GM23338 (cell line): ENCODE measurements at regions not wholly inside any gene's neighbourhood (a gene's known extent, or its start where the extent isn't known, plus 50 kb on each side); places are given as distances from the start of the nearest gene placed in this dataset.

Source experiments
- CREB1 ChIP-seq: fragments of 250-450 bp; sonication (Bioruptor Pico); IDR thresholded peaks from 2 replicates; pipeline ENCODE4 v1.5.0; 2020; ENCODE audit warnings: low read depth, mild to moderate bottlenecking, moderate library complexity
- CTCF ChIP-seq, 2 experiments: fragments of 200-600 bp in 1 of 2; sonication (generic) in 1 of 2; conservative IDR thresholded peaks; 2 replicates each; pipeline versions ENCODE4 v1.5.1 to v1.6.1; 2016 to 2017; ENCODE audit warnings: antibody characterized with exemption in 2 of 2, low read depth in 2 of 2, mild to moderate bottlenecking in 2 of 2, moderate library complexity in 1 of 2
- EZH2 ChIP-seq: fragments of 200-600 bp; sonication (generic); IDR thresholded peaks from one replicate; pipeline ENCODE4 v1.8.0; 2017; ENCODE audit warnings: antibody characterized with exemption, mild to moderate bottlenecking, low read depth; ENCODE audit not compliant: unreplicated experiment
- EZH2phosphoT487 ChIP-seq: fragments of 200-600 bp; sonication (generic); IDR thresholded peaks from one replicate; pipeline ENCODE4 v1.8.1; 2018; ENCODE audit warnings: antibody characterized with exemption; ENCODE audit not compliant: unreplicated experiment
- NANOG ChIP-seq: IDR thresholded peaks from 2 replicates; pipeline ENCODE4 v1.6.1; 2016; ENCODE audit warnings: antibody characterized with exemption, borderline replicate concordance
- POLR2AphosphoS5 ChIP-seq: IDR thresholded peaks from 2 replicates; pipeline ENCODE4 v1.6.1; 2016; ENCODE audit warnings: antibody characterized with exemption, low read depth
- REST ChIP-seq: IDR thresholded peaks from one replicate; pipeline ENCODE4 v1.6.1; 2018; ENCODE audit warnings: antibody characterized with exemption; ENCODE audit not compliant: unreplicated experiment
- ZNF331 ChIP-seq: fragments of 250-450 bp; sonication (Bioruptor Pico); IDR thresholded peaks from 2 replicates; pipeline ENCODE4 v1.5.0; 2020; ENCODE audit warnings: low read depth, mild to moderate bottlenecking, moderate library complexity
- ZNF462 ChIP-seq: fragments of 250-450 bp; sonication (Bioruptor Pico); IDR thresholded peaks from 2 replicates; pipeline ENCODE4 v1.5.0; 2020; ENCODE audit warnings: mild to moderate bottlenecking, moderate library complexity

GRCh38 chr4:111720866-111721265 is 424.4 kb upstream of the FAM241A start:
- TF ChIP-seq CTCF (conservative IDR thresholded peaks at IDR 0.05; ENCODE audit: low read depth in 2 of 2): no peak
- no peak for TF ChIP-seq EZH2phosphoT487
- no peak for TF ChIP-seq POLR2AphosphoS5
- TF ChIP-seq EZH2: no peak
- no peak for TF ChIP-seq REST
- TF ChIP-seq NANOG: no peak
- TF ChIP-seq ZNF462 (CRISPR knock-in tag): no peak
- TF ChIP-seq ZNF331: no peak
- no peak for TF ChIP-seq CREB1 (CRISPR knock-in tag)
